K562 (cell line): ENCODE measurements at regions not wholly inside any gene's neighbourhood (a gene's known extent, or its start where the extent isn't known, plus 50 kb on each side); places are given as distances from the start of the nearest gene placed in this dataset.

ENCODE experiments used
- ATAC-seq: fragments of 200-7000 bp; cut with Tn5 transposase; 3 replicates; pipeline ENCODE4 v1.9.1; 2020; ENCODE audit warnings: moderate library complexity
- BruUV-seq: library from RNA; stranded (reverse); fragments of 400-500 nt; replicated peaks from 2 replicates; lab custom pipeline; 2021; lab: Mats Ljungman, UMichigan
- CTCF ChIA-PET: fragments of 300-600 bp; formaldehyde crosslinking; extraction: SDS; loops from one replicate; lab custom pipeline; 2021; ENCODE audit warnings: low intra/inter-chr PET ratio; lab: Yijun Ruan, JAX
- POLR2A ChIA-PET: fragments of 300-600, 350-650 bp; sonication (Branson Sonifier 250); formaldehyde crosslinking; extraction: SDS; loops from one replicate; lab custom pipeline; 2021; ENCODE audit warnings: antibody characterized with exemption, inconsistent platforms; lab: Yijun Ruan, JAX
- DNase-seq, 4 experiments: peaks; one replicate each; pipeline versions ENCODE4 v3.0.0 to v3.0.0-alpha.2; 2011 to 2018; ENCODE audit warnings: low spot score in 3 of 4, mixed read lengths in 3 of 4; ENCODE audit errors: extremely low read depth in 1 of 4
- FAIRE-seq: peaks from 2 replicates; lab custom pipeline; 2011; peaks lifted over from hg19 to GRCh38; lab: Jason Lieb, UNC
- H2AFZ ChIP-seq: 2 replicates; pipeline ENCODE4 v1.6.0; 2011; ENCODE audit warnings: low read depth, low read length, control low read depth, inconsistent platforms
- H3K27ac ChIP-seq: fragments of 200-600 bp; 3 replicates; pipeline ENCODE4 v1.8.0; 2011; ENCODE audit warnings: low read depth, mild to moderate bottlenecking, control low read depth, inconsistent platforms, low read length, moderate library complexity, mixed read lengths; ENCODE audit errors: extremely low read depth
- H3K27me3 ChIP-seq, 2 experiments: fragments of 300-600 bp in 1 of 2; 2 replicates in 1 of 2; 3 replicates in 1 of 2; pipeline versions ENCODE4 v1.6.0 to v1.8.0; 2011; ENCODE audit warnings: inconsistent platforms in 2 of 2, low read length in 2 of 2, mild to moderate bottlenecking in 1 of 2, mixed read lengths in 1 of 2, moderate library complexity in 1 of 2; ENCODE audit not compliant: control insufficient read depth in 2 of 2, insufficient read depth in 2 of 2
- H3K36me3 ChIP-seq: fragments of 300-600 bp; 3 replicates; pipeline ENCODE4 v1.8.0; 2011; ENCODE audit warnings: mild to moderate bottlenecking, low read length, inconsistent platforms; ENCODE audit not compliant: control insufficient read depth, insufficient read depth
- H3K4me1 ChIP-seq, 2 experiments: fragments of 200-600 bp in 1 of 2; replicated peaks in 1 of 2; 2 replicates in 1 of 2; 3 replicates in 1 of 2; pipeline versions ENCODE4 v1.5.1 to v1.8.0; 2011; ENCODE audit warnings: inconsistent platforms in 2 of 2, low read length in 2 of 2, mild to moderate bottlenecking in 1 of 2, mixed read lengths in 1 of 2, moderate library complexity in 1 of 2; ENCODE audit not compliant: control insufficient read depth in 2 of 2, insufficient read depth in 2 of 2
- H3K4me2 ChIP-seq: 2 replicates; pipeline ENCODE4 v1.6.1; 2011; ENCODE audit warnings: low read length, control low read depth, inconsistent platforms, mixed read lengths; ENCODE audit not compliant: insufficient read depth
- H3K4me3 ChIP-seq: fragments of 200-600 bp; sonication (generic), shearing (Covaris generic); 2 replicates; pipeline ENCODE4 v1.5.1; 2016; ENCODE audit warnings: control low read depth, inconsistent platforms
- H3K79me2 ChIP-seq: fragments of 200-600 bp; 3 replicates; pipeline ENCODE4 v1.8.0; 2011; ENCODE audit warnings: low read length, inconsistent platforms; ENCODE audit not compliant: control insufficient read depth, insufficient read depth
- H3K9ac ChIP-seq, 2 experiments: 2 replicates each; pipeline versions ENCODE4 v1.6.0 to v1.6.1; 2011; ENCODE audit warnings: low read depth in 2 of 2, low read length in 2 of 2, control low read depth in 1 of 2, inconsistent platforms in 1 of 2, mild to moderate bottlenecking in 1 of 2, mixed read lengths in 1 of 2; ENCODE audit not compliant: insufficient read depth in 1 of 2
- H3K9me1 ChIP-seq: one replicate; pipeline ENCODE4 v1.6.0; 2011; ENCODE audit warnings: inconsistent platforms, mild to moderate bottlenecking, low read length, moderate library complexity; ENCODE audit not compliant: control insufficient read depth, insufficient read depth
- H3K9me3 ChIP-seq: replicated peaks from 2 replicates; pipeline ENCODE4 v1.5.1; 2011; ENCODE audit warnings: low read depth, low read length, inconsistent platforms; ENCODE audit not compliant: control insufficient read depth, insufficient read depth
- H4K20me1 ChIP-seq: replicated peaks from 2 replicates; pipeline ENCODE4 v1.6.1; 2011; ENCODE audit warnings: low read length, inconsistent platforms, mixed read lengths; ENCODE audit not compliant: control insufficient read depth, insufficient read depth
- BRCA1 ChIP-seq, 2 experiments: fragments of 450-650 bp in 1 of 2; sonication (generic) in 1 of 2; formaldehyde crosslinking in 1 of 2; IDR thresholded peaks; 2 replicates each; pipeline versions ENCODE4 v1.5.0 to v1.6.1; 2017 to 2020; ENCODE audit warnings: mild to moderate bottlenecking in 1 of 2, missing genetic modification reagents in 1 of 2
- BRD4 ChIP-seq: fragments of 200-600 bp; sonication (generic); IDR thresholded peaks from 2 replicates; pipeline ENCODE4 v1.6.1; 2017; ENCODE audit warnings: inconsistent platforms
- CBX1 ChIP-seq: sonication (generic); IDR thresholded peaks from 2 replicates; pipeline ENCODE4 v1.6.1; 2016; ENCODE audit warnings: antibody characterized with exemption, low read depth, mild to moderate bottlenecking
- DDX20 ChIP-seq: fragments of 450-650 bp; IDR thresholded peaks from 2 replicates; pipeline ENCODE4 v1.6.1; 2016; ENCODE audit warnings: missing genetic modification characterization, low read depth, mild to moderate bottlenecking, missing compliant biosample characterization, moderate library complexity
- FOS ChIP-seq: IDR thresholded peaks from 3 replicates; pipeline ENCODE4 v1.6.1; 2011; ENCODE audit not compliant: insufficient read length; ENCODE audit errors: extremely low read depth
- FOXP1 ChIP-seq: sonication (generic); formaldehyde crosslinking; IDR thresholded peaks from 2 replicates; pipeline ENCODE4 v1.8.0; 2022; ENCODE audit warnings: mild to moderate bottlenecking, missing genetic modification reagents
- GABPB2 ChIP-seq: fragments of 250-450 bp; sonication (Bioruptor Pico); conservative IDR thresholded peaks from 2 replicates; pipeline ENCODE4 v1.5.1; 2021; ENCODE audit warnings: mild to moderate bottlenecking
- RBM39 ChIP-seq: fragments of 200-400 bp; formaldehyde crosslinking; optimal IDR thresholded peaks from 2 replicates; pipeline ENCODE3; 2018; ENCODE audit warnings: low read depth, low read length
- SPI1 ChIP-seq: IDR thresholded peaks from 2 replicates; pipeline ENCODE4 v1.6.1; 2011; ENCODE audit warnings: low read depth, low read length, control low read depth, borderline replicate concordance
- ZNF436 ChIP-seq: fragments of 250-450, 450-650 bp; sonication (Bioruptor Pico); formaldehyde crosslinking; IDR thresholded peaks from 2 replicates; pipeline ENCODE4 v1.7.0; 2020; ENCODE audit warnings: mild to moderate bottlenecking
- WGBS: fragments of 100-300 bp; shearing (Covaris generic); methylation state at CpG from one replicate; pipeline ENCODE4 v1.1.6; 2016; ENCODE audit warnings: low coverage, mixed read lengths; ENCODE audit not compliant: insufficient coverage; ENCODE audit errors: missing lambda C conversion rate; 5-methylcytosine and 5-hydroxymethylcytosine counted together
- in situ Hi-C: fragments of 300-500 bp; cut with MboI; formaldehyde crosslinking; loops from 4 replicates; pipeline ENCODE4 v1.15.0; 2018; ENCODE audit warnings: inconsistent platforms, mixed read lengths
- intact Hi-C: fragments of 100-400 bp; cut with micrococcal nuclease; formaldehyde crosslinking; loops from 2 replicates; pipeline ENCODE4 v1.14.2; 2022
- TF ChIP-seq, protein P1 (sequence below): fragments of 250-450 bp; sonication (Bioruptor Pico); IDR thresholded peaks from 2 replicates; pipeline ENCODE4 v1.4.0; 2020
- TF ChIP-seq, protein P2 (sequence below): fragments of 450-650 bp; IDR thresholded peaks from 2 replicates; pipeline ENCODE4 v1.6.1; 2017; ENCODE audit warnings: antibody characterized with exemption
- TF ChIP-seq, protein P3 (sequence below): fragments of 250-450 bp; sonication (Bioruptor Pico); IDR thresholded peaks from 2 replicates; pipeline ENCODE4 v1.9.0; 2021; ENCODE audit warnings: mild to moderate bottlenecking, inconsistent platforms

DNA sequence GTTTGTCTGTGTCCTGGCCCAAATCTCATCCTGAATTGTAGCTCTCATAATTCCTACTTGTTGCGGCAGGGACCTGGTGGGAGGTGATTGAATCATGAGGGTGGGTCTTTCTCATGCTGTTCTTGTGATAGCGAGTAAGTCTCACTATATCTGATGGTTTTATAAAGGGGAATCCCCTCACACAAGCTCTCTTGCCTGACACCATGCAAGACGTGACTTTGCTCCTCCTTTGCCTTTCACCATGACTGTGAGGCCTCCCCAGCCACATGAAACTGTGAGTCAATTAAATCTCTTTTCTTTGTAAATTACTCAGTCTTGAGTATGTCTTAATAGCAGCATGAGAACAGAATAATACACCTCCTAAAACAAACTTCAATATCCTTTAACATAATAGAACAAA is 1065.6 kb downstream of the PLA2G4A start:
- H3K9ac ChIP-seq: no peak overlapping the region
- WGBS: 2% methylated on average over 3 of the region's 3 CpGs
- H3K27ac ChIP-seq: no peak overlapping the region
- ATAC-seq: no peak
- in situ Hi-C loops: no loop called here
- no peak for DNase-seq
- no peaks in the 10 kb centered on the region for H3K27me3 ChIP-seq
- POLR2A ChIA-PET: no interaction called here
- H3K4me1 ChIP-seq: no peaks in the 10 kb centered on the region
- H4K20me1 ChIP-seq: no peaks in the 10 kb centered on the region
- TF ChIP-seq RBM39 (no peak), BRCA1 (IDR thresholded peaks at IDR 0.05) (no peak), BRCA1 (CRISPR knock-in tag; IDR thresholded peaks at IDR 0.05) (no peak), SPI1 (no peak), BRD4 (no peak), FOXP1 (no peak), GABPB2 (CRISPR knock-in tag) (no peak), DDX20 (tag) (no peak), ZNF436 (CRISPR knock-in tag) (no peak), FOS (no peak), CBX1 (no peak)
- TF ChIP-seq, protein P1, sequence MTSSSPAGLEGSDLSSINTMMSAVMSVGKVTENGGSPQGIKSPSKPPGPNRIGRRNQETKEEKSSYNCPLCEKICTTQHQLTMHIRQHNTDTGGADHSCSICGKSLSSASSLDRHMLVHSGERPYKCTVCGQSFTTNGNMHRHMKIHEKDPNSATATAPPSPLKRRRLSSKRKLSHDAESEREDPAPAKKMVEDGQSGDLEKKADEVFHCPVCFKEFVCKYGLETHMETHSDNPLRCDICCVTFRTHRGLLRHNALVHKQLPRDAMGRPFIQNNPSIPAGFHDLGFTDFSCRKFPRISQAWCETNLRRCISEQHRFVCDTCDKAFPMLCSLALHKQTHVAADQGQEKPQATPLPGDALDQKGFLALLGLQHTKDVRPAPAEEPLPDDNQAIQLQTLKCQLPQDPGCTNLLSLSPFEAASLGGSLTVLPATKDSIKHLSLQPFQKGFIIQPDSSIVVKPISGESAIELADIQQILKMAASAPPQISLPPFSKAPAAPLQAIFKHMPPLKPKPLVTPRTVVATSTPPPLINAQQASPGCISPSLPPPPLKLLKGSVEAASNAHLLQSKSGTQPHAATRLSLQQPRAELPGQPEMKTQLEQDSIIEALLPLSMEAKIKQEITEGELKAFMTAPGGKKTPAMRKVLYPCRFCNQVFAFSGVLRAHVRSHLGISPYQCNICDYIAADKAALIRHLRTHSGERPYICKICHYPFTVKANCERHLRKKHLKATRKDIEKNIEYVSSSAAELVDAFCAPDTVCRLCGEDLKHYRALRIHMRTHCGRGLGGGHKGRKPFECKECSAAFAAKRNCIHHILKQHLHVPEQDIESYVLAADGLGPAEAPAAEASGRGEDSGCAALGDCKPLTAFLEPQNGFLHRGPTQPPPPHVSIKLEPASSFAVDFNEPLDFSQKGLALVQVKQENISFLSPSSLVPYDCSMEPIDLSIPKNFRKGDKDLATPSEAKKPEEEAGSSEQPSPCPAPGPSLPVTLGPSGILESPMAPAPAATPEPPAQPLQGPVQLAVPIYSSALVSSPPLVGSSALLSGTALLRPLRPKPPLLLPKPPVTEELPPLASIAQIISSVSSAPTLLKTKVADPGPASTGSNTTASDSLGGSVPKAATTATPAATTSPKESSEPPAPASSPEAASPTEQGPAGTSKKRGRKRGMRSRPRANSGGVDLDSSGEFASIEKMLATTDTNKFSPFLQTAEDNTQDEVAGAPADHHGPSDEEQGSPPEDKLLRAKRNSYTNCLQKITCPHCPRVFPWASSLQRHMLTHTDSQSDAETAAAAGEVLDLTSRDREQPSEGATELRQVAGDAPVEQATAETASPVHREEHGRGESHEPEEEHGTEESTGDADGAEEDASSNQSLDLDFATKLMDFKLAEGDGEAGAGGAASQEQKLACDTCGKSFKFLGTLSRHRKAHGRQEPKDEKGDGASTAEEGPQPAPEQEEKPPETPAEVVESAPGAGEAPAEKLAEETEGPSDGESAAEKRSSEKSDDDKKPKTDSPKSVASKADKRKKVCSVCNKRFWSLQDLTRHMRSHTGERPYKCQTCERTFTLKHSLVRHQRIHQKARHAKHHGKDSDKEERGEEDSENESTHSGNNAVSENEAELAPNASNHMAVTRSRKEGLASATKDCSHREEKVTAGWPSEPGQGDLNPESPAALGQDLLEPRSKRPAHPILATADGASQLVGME (CRISPR knock-in tag): no peak
- TF ChIP-seq, protein P2, sequence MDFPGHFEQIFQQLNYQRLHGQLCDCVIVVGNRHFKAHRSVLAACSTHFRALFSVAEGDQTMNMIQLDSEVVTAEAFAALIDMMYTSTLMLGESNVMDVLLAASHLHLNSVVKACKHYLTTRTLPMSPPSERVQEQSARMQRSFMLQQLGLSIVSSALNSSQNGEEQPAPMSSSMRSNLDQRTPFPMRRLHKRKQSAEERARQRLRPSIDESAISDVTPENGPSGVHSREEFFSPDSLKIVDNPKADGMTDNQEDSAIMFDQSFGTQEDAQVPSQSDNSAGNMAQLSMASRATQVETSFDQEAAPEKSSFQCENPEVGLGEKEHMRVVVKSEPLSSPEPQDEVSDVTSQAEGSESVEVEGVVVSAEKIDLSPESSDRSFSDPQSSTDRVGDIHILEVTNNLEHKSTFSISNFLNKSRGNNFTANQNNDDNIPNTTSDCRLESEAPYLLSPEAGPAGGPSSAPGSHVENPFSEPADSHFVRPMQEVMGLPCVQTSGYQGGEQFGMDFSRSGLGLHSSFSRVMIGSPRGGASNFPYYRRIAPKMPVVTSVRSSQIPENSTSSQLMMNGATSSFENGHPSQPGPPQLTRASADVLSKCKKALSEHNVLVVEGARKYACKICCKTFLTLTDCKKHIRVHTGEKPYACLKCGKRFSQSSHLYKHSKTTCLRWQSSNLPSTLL: no peak
- TF ChIP-seq, protein P3, sequence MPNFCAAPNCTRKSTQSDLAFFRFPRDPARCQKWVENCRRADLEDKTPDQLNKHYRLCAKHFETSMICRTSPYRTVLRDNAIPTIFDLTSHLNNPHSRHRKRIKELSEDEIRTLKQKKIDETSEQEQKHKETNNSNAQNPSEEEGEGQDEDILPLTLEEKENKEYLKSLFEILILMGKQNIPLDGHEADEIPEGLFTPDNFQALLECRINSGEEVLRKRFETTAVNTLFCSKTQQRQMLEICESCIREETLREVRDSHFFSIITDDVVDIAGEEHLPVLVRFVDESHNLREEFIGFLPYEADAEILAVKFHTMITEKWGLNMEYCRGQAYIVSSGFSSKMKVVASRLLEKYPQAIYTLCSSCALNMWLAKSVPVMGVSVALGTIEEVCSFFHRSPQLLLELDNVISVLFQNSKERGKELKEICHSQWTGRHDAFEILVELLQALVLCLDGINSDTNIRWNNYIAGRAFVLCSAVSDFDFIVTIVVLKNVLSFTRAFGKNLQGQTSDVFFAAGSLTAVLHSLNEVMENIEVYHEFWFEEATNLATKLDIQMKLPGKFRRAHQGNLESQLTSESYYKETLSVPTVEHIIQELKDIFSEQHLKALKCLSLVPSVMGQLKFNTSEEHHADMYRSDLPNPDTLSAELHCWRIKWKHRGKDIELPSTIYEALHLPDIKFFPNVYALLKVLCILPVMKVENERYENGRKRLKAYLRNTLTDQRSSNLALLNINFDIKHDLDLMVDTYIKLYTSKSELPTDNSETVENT (CRISPR knock-in tag): no peak
- TF ChIP-seq, all 486 proteins: peak for 0
- BruUV-seq: no TSS peak
- H2AFZ ChIP-seq: no peak overlapping the region
- H3K36me3 ChIP-seq: no peaks in the 10 kb centered on the region
- H3K9me3 ChIP-seq: no peaks in the 10 kb centered on the region; the same call in 1 of the 2 replicates
- intact Hi-C loops: no loop called here
- CTCF ChIA-PET: no interaction called here
- H3K9me1 ChIP-seq: no peaks in the 10 kb centered on the region
- FAIRE-seq: no peak
- H3K4me3 ChIP-seq: no peak overlapping the region
- H3K79me2 ChIP-seq: no peaks in the 10 kb centered on the region
- no peak overlapping the region for H3K4me2 ChIP-seq
